Spleen (tissue), 3 donors: ENCODE measurements at regions not wholly inside any gene's neighbourhood (a gene's known extent, or its start where the extent isn't known, plus 50 kb on each side); places are given as distances from the start of the nearest gene placed in this dataset.

Experiments used
- POLR2A ChIP-seq, 3 donors: fragments of 450-650 bp; IDR thresholded peaks; one replicate each; pipeline ENCODE4 v1.5.1; 2017; ENCODE audit warnings: antibody characterized with exemption in 3 of 3, mild to moderate bottlenecking in 1 of 3
- POLR2AphosphoS5 ChIP-seq, 3 donors: sonication (generic); formaldehyde crosslinking; IDR thresholded peaks; one replicate each; pipeline ENCODE4 v1.5.1; 2017; ENCODE audit warnings: antibody characterized with exemption in 3 of 3

DNA sequence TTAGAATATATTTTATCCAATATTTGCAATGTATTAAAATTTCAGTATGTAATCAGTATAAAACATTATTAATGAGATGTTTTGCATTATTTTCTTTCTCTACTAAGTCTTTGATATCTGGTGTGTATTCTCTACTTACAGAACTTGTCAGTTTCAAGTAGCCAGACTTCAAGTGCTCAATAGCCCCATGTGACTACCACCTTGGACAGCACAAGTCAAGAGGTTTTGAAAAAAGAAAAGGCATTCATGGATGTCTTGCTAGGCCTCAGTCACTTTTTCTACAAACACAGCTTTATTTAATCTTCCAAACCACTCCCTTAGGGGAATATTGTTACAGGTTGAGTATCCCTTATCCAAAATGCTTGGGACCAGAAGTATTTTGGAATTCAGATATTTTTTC, 189.4 kb downstream of the QDPR start:
- TF ChIP-seq POLR2A (IDR thresholded peaks at IDR 0.05), result no peak
- TF ChIP-seq POLR2AphosphoS5 (IDR thresholded peaks at IDR 0.05), result no peak
